ENCODE measurements at regions not wholly inside any gene's neighbourhood (a gene's known extent, or its start where the extent isn't known, plus 50 kb on each side); places are given as distances from the start of the nearest gene placed in this dataset.

GRCh38 chr11:122521626-122522025, 133.9 kb upstream of the UBASH3B start:
- DNase-seq, result no peak

- DNase-seq, result no peak
Observed at GRCh38 chr11:122517403-122518379, 137.8 kb upstream of the UBASH3B start.

- no peak for DNase-seq
Observed at GRCh38 chr11:122516686-122517085, 138.8 kb upstream of the UBASH3B start.

GRCh38 chr11:122513997-122514396, 141.5 kb upstream of the UBASH3B start:
- no peak for DNase-seq

- no peak for DNase-seq
Observed at GRCh38 chr11:122513328-122513727, 142.2 kb upstream of the UBASH3B start.

GRCh38 chr11:122512688-122513087, 142.8 kb upstream of the UBASH3B start:
- DNase-seq, result no peak

- no peak for DNase-seq
Observed at GRCh38 chr11:122509899-122510298, 145.6 kb upstream of the UBASH3B start.

GRCh38 chr11:122509091-122509490, 146.4 kb upstream of the UBASH3B start:
- DNase-seq, result no peak

- peak; percentile 4 for DNase-seq
Observed at GRCh38 chr11:122505304-122506006, 150.1 kb upstream of the UBASH3B start.

GRCh38 chr11:122494221-122494620, 161.3 kb upstream of the UBASH3B start:
- DNase-seq, result no peak

- DNase-seq, result no peak
Observed at GRCh38 chr11:122491509-122491908, 164.0 kb upstream of the UBASH3B start.

GRCh38 chr11:122488892-122489706, 166.4 kb upstream of the UBASH3B start:
- no peak for DNase-seq

- no peak for DNase-seq
Observed at GRCh38 chr11:122487669-122488068, 167.9 kb upstream of the UBASH3B start.

GRCh38 chr11:122486793-122487495, 168.6 kb upstream of the UBASH3B start:
- DNase-seq, result no peak

- DNase-seq, result no peak
Observed at GRCh38 chr11:122478986-122479385, 176.5 kb upstream of the UBASH3B start.

GRCh38 chr11:122468965-122469364, 186.6 kb upstream of the UBASH3B start:
- no peak for DNase-seq

- no peak for DNase-seq
Observed at GRCh38 chr11:122463530-122463929, 192.0 kb upstream of the UBASH3B start.

- DNase-seq, result no peak
Observed at GRCh38 chr11:122459064-122459463, 196.5 kb upstream of the UBASH3B start.

- DNase-seq, result no peak
Observed at GRCh38 chr11:122453586-122453985, 201.9 kb upstream of the UBASH3B start.

GRCh38 chr11:122451911-122452310, 203.6 kb upstream of the UBASH3B start:
- no peak for DNase-seq

GRCh38 chr11:122441666-122442035, 213.9 kb upstream of the UBASH3B start:
- no peak for DNase-seq
